ENCODE measurements at regions not wholly inside any gene's neighbourhood (a gene's known extent, or its start where the extent isn't known, plus 50 kb on each side); places are given as distances from the start of the nearest gene placed in this dataset.

GRCh38 chr15:66985653-66986052, 79.7 kb upstream of the SMAD3 start:
- Histone ChIP-seq H3K9me3 (ENCODE audit: control insufficient read depth in 1 of 2, insufficient read depth in 1 of 2, low read depth in 1 of 2, low read length in 2 of 2) (no peaks in the 10 kb centered on the region), H2AFZ (ENCODE audit: low read depth, low read length, poor library complexity, severe bottlenecking) (no peak overlapping the region), H3K9ac (ENCODE audit: low read length) (no peak overlapping the region), H4K20me1 (ENCODE audit: insufficient read depth) (no peaks in the 10 kb centered on the region), H3K27me3 (ENCODE audit: insufficient read depth, low read length) (no peaks in the 10 kb centered on the region), H3K9me2 (ENCODE audit: insufficient read depth) (no peaks in the 10 kb centered on the region), H3K79me2 (ENCODE audit: insufficient read depth, low read length) (no peaks in the 10 kb centered on the region), H3K36me3 (ENCODE audit: control insufficient read depth in 1 of 2, insufficient read depth in 2 of 2, low read length in 2 of 2) (no peaks in the 10 kb centered on the region), H3K4me1 (ENCODE audit: control insufficient read depth in 1 of 2, insufficient read depth in 2 of 2, low read length in 2 of 2) (no peaks in the 10 kb centered on the region), H3K4me3 (replicated peaks in 1 of 2; ENCODE audit: low read depth in 1 of 2, low read length in 2 of 2) (no peak overlapping the region), H3K27ac (ENCODE audit: low read depth, low read length) (no peak overlapping the region), H3K4me2 (ENCODE audit: low read length) (no peak overlapping the region)
- ChIA-PET RAD21 (ENCODE audit: low non-redundant PET in 1 of 2, low total read pairs in 2 of 2, uncharacterized antibody in 2 of 2, unreplicated experiment in 2 of 2) (no interaction called here), CTCF (no interaction called here), POLR2A (no interaction called here)
- ATAC-seq, result no peak
- intact Hi-C loops (cut with micrococcal nuclease), result no loop called here
- BruUV-seq (replicated peaks), result no TSS peak
- no peak for DNase-seq (ENCODE audit: low read depth, low spot score)
- no peak for TF ChIP-seq REST (IDR thresholded peaks at IDR 0.05; ENCODE audit: low read depth)
- no peak for TF ChIP-seq POLR2AphosphoS5 (IDR thresholded peaks at IDR 0.05; ENCODE audit: low read depth, low read length)
- no peak for TF ChIP-seq SRF (IDR thresholded peaks at IDR 0.05; ENCODE audit: low read depth)
- no peak for TF ChIP-seq TCF7L2 (IDR thresholded peaks at IDR 0.05; ENCODE audit: borderline replicate concordance, extremely low read depth, insufficient read depth, insufficient read length)
- TF ChIP-seq CTCF (IDR thresholded peaks at IDR 0.05 in 2 of 3, conservative IDR thresholded peaks at IDR 0.05 in 1 of 3; ENCODE audit: borderline replicate concordance in 1 of 3, insufficient read depth in 1 of 3, low read depth in 2 of 3, low read length in 2 of 3), result no peak
- no peak for TF ChIP-seq CEBPB (IDR thresholded peaks at IDR 0.05; ENCODE audit: low read depth)
- TF ChIP-seq ZBTB33 (IDR thresholded peaks at IDR 0.05; ENCODE audit: extremely low read depth, insufficient replicate concordance, low read length), result no peak
- no peak for TF ChIP-seq POLR2A (IDR thresholded peaks at IDR 0.05; ENCODE audit: borderline replicate concordance, extremely low read depth, insufficient read depth, insufficient read length)
- TF ChIP-seq ZNF274 (IDR thresholded peaks at IDR 0.05; ENCODE audit: low read depth, low read length), result no peak
- no peak for TF ChIP-seq RAD21 (IDR thresholded peaks at IDR 0.05; ENCODE audit: low read depth)
- no peak for TF ChIP-seq ELF1 (IDR thresholded peaks at IDR 0.05; ENCODE audit: borderline replicate concordance, low read depth)
- TF ChIP-seq SIN3A (IDR thresholded peaks at IDR 0.05; ENCODE audit: low read depth), result no peak
- no peak for TF ChIP-seq EZH2phosphoT487 (IDR thresholded peaks at IDR 0.05; ENCODE audit: borderline replicate concordance)
- TF ChIP-seq MAX (IDR thresholded peaks at IDR 0.05), result no peak
- TF ChIP-seq ZFX (IDR thresholded peaks at IDR 0.05), result no peak
